HepG2 (cell line): ENCODE measurements at regions not wholly inside any gene's neighbourhood (a gene's known extent, or its start where the extent isn't known, plus 50 kb on each side); places are given as distances from the start of the nearest gene placed in this dataset.

Experiments used
- CTCF ChIP-seq: sonication (generic); formaldehyde crosslinking; IDR thresholded peaks from 2 replicates; pipeline ENCODE4 v1.5.0; 2020; ENCODE audit warnings: mild to moderate bottlenecking, missing genetic modification reagents, moderate library complexity
- EP300 ChIP-seq, 3 experiments: sonication (generic) in 1 of 3; formaldehyde crosslinking in 1 of 3; IDR thresholded peaks; 2 replicates each; pipeline versions ENCODE4 v1.5.1 to v1.6.1; 2011 to 2020; ENCODE audit warnings: low read depth in 2 of 3, low read length in 2 of 3, borderline replicate concordance in 1 of 3, improper control_type of control experiment in 1 of 3, mild to moderate bottlenecking in 1 of 3, missing genetic modification reagents in 1 of 3, moderate library complexity in 1 of 3
- EZH2 ChIP-seq: conservative IDR thresholded peaks from 2 replicates; pipeline ENCODE4 v1.6.1; 2012; ENCODE audit warnings: mild to moderate bottlenecking, low read depth, low read length, moderate library complexity
- SMC3 ChIP-seq: IDR thresholded peaks from 2 replicates; pipeline ENCODE4 v1.6.1; 2011; ENCODE audit warnings: low read length, improper control_type of control experiment
- SNAPC4 ChIP-seq: sonication (generic); formaldehyde crosslinking; IDR thresholded peaks from 2 replicates; pipeline ENCODE4 v1.4.0; 2020; ENCODE audit warnings: mild to moderate bottlenecking, missing genetic modification reagents
- TF ChIP-seq, protein P1 (sequence below): sonication (generic); formaldehyde crosslinking; IDR thresholded peaks from 2 replicates; pipeline ENCODE4 v1.5.0; 2020; ENCODE audit warnings: missing genetic modification reagents
- TF ChIP-seq, protein P2 (sequence below): sonication (generic); formaldehyde crosslinking; IDR thresholded peaks from 2 replicates; pipeline ENCODE4 v1.8.0; 2022; ENCODE audit warnings: missing genetic modification reagents, low read depth, mild to moderate bottlenecking, borderline replicate concordance

DNA sequence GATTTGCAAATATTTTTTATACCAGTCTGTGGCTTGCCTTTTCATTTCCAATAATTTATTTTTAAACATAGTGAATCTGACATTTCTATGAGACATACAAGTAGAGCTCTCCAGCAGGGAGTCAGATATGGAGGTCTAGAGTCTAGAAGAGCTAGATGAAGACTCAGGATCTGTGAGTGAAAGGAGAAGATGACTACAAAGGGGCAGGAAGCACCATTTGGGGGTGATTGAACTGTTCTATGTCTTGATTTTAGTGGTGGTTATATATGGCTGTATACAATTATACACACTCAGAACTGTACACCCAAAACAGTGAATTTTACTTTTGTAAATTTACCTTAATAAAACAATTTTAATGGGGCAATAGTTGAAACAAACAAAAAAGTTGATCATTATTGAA lies 127.9 kb upstream of the BACH2 start:
- TF ChIP-seq EP300 (IDR thresholded peaks at IDR 0.05; ENCODE audit: low read depth in 2 of 2, low read length in 2 of 2) (no peak), EP300 (CRISPR knock-in tag; IDR thresholded peaks at IDR 0.05; ENCODE audit: borderline replicate concordance) (no peak), CTCF (CRISPR knock-in tag) (no peak), EZH2 (no peak), SNAPC4 (CRISPR knock-in tag) (no peak), SMC3 (no peak)
- TF ChIP-seq, protein P1, sequence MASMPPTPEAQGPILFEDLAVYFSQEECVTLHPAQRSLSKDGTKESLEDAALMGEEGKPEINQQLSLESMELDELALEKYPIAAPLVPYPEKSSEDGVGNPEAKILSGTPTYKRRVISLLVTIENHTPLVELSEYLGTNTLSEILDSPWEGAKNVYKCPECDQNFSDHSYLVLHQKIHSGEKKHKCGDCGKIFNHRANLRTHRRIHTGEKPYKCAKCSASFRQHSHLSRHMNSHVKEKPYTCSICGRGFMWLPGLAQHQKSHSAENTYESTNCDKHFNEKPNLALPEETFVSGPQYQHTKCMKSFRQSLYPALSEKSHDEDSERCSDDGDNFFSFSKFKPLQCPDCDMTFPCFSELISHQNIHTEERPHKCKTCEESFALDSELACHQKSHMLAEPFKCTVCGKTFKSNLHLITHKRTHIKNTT (CRISPR knock-in tag) = no peak
- TF ChIP-seq, protein P2, sequence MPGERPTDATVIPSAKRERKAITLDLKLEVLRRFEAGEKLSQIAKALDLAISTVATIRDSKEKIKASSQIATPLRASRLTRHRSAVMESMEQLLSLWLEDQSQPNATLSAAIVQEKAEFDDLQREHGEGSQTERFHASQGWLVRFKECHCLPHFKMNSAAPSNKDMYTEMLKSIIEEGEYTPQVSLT = no peak
